HG03565 (cell line): ENCODE measurements at regions not wholly inside any gene's neighbourhood (a gene's known extent, or its start where the extent isn't known, plus 50 kb on each side); places are given as distances from the start of the nearest gene placed in this dataset.
"Not testable (repeated sequence)": the region's sequence is repeated elsewhere in the genome, so short reads cannot be mapped to it uniquely, and the experiment has no call there.

Experiments used
- ATAC-seq: cut with Tn5 transposase; IDR thresholded peaks from one replicate; pipeline ENCODE4 v1.9.1; 2021; ENCODE audit warnings: mild to moderate bottlenecking, moderate library complexity; ENCODE audit not compliant: unreplicated experiment

DNA sequence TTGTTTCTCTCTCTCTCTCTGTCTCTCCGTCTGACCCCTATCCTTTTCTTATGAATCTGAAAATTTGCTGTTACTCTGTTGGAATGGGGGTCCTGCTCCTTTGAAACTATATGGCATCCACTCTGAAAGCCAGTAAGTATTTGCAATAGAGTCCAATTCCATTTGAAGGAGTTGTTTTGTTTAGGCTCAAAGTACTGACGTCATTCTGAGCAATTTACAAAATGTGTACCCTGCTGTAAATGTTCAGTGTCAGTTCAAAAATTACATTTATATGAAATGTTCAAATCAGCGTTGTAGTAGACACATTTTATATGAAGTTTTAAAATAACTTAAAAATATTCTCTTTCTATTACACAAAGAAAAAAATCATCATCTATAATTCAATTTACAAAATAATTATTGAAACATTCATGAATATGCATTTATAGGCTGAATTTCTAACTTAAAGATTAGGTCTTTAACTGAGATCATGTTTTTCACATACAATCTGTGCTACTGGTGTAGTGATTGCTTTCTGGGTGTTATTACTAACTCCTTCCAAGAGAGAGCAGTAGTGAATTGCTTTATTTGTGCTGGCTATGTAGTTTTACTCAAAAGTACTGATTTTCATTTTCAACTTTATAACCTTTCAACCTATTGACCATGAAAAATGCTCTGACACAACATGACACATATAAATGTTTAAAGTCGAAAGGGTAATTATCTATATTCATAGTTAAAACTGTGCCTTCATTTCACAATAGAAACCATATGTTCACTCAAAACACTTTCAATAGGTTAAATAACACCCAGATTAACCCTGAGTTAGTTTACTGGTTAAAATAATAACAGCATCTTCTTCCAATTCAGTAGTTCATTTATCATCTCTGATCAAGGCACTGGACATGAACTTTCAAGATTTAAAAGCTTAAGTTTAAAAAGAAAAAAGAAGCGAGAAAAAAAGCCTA lies 253.1 kb upstream of the ADGRL4 start:
- peak; percentile 84 for ATAC-seq

GRCh38 chr1:79255421-79255820 lies 248.9 kb upstream of the ADGRL4 start:
- ATAC-seq: no peak

DNA sequence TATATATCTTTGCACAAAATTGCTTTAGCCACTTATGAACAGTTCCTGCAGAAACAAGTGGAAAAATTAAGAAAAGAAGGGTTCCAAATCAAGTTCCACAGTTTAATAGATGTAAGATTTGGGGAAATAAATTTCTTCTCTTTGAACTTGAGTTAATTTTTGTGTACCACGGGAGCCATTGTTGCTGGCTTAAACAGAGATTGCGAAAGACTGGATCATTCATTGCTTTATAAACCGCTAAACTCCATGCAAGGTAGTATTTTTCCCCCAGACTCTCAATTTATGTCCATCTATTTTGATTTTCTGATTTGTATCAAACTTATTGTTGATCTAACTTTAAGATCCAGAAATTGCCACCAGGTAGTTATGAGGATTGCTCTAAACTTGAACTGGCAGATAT lies 246.1 kb upstream of the ADGRL4 start:
- ATAC-seq: no peak

- ATAC-seq: no peak
Observed at GRCh38 chr1:79239840-79240239, 233.3 kb upstream of the ADGRL4 start.

DNA sequence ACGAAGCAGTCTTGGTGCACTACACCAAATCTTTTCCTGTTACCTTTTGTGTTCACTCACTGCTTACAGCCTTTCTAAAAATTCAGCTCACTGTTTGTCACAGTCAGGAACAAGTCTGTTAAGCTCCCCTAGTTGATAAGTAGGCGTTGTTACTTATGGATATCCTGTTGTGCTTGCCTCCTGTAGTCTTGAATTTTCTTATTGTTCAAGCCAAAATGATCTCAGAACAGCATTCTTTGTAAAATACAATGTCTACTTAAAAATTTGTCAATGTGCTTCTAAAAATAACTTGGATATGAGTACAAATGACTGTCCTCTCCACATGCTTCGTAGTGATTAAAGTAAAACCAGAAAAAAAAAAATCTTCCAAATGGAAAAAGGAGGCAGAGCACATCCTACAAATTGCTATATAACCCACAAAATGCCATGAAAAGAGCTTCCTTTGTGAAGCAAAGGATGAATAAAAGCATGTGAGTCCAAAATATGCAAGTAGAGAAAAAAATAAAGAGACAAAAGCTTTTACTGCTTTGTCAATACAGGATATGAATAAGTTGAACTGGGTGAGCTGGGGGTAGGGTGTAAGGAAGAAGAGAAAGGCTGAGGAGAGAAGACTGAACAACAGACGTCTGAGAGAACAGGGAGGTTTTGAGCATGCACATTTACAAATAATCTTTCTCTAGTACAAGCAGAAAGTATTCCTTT lies 228.9 kb upstream of the ADGRL4 start:
- ATAC-seq: no peak

GRCh38 chr1:79232818-79233217 lies 226.3 kb upstream of the ADGRL4 start:
- no peak for ATAC-seq

DNA sequence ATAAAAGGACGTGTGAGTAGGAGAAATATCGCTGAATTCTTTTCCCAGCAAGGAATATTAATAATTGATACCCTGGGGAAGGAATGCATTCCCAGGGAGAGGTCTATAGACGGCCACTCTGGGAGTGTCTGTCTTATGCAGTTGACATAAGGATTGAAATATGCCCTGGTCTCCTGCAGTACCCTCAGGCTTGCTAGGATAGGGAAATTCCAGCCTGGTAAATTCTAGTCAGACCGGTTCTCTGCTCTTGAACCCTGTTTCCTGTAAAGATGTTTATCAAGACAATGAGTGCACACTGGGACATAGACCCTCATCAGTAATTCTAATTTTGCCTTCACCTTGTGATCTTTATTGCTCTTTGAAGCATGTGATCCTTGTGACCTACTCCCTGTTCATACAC lies 224.2 kb upstream of the ADGRL4 start:
- not testable (repeated sequence) for ATAC-seq

DNA sequence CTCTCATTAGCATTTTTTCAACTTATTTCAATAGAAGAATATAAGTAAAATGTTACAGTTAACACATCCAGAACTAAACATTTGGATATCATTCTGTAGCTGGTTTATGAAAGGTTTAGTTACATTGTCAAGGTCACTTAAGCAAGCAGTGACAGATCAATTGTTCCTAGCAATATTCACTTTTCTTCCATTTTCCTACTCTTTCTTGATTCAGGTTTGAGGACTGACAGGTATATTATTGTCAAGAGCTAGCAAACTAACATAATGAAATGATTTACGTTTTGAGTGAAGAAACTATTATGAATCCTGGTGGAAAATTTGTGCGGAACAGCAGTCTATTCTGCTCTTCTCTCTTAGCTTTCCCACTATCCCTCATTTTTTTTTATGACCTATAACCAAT lies 220.4 kb upstream of the ADGRL4 start:
- ATAC-seq: no peak

DNA sequence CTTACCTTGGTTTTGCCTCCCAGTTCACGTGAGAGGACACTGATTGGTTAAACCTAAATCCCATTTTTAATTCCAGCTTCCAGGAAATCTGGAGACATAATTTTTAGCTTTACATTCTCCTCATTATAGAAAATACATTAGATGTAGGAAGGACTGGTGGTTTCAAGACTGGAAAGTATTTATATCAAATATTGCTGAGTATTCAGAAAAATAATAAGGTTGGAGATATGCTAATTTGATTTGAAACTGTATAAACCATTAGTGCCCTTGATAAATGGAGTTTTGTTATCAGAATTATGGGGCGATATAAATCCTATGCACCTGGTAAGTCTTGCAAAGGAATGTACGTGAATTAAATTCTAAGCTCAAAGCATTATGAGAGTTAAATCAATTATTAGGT lies 218.0 kb upstream of the ADGRL4 start:
- no peak for ATAC-seq

- no peak for ATAC-seq
Observed at GRCh38 chr1:79220509-79220908, 214.0 kb upstream of the ADGRL4 start.

GRCh38 chr1:79215311-79215710 lies 208.8 kb upstream of the ADGRL4 start:
- peak; percentile 42 for ATAC-seq

- no peak for ATAC-seq
Observed at GRCh38 chr1:79207786-79208185, 201.3 kb upstream of the ADGRL4 start.

- ATAC-seq: no peak
Observed at GRCh38 chr1:79207331-79207730, 200.8 kb upstream of the ADGRL4 start.

GRCh38 chr1:79204779-79205479 lies 198.4 kb upstream of the ADGRL4 start:
- ATAC-seq: no peak

GRCh38 chr1:79198832-79199231 lies 192.3 kb upstream of the ADGRL4 start:
- no peak for ATAC-seq

GRCh38 chr1:79197421-79197820 lies 190.9 kb upstream of the ADGRL4 start:
- no peak for ATAC-seq

GRCh38 chr1:79196211-79196610 lies 189.7 kb upstream of the ADGRL4 start:
- ATAC-seq: no peak

- peak; percentile 45 for ATAC-seq
Observed at GRCh38 chr1:79193211-79194079, 186.9 kb upstream of the ADGRL4 start.

GRCh38 chr1:79190074-79190473 lies 183.5 kb upstream of the ADGRL4 start:
- ATAC-seq: peak; percentile 37

GRCh38 chr1:79188337-79188736 lies 181.8 kb upstream of the ADGRL4 start:
- ATAC-seq: no peak

DNA sequence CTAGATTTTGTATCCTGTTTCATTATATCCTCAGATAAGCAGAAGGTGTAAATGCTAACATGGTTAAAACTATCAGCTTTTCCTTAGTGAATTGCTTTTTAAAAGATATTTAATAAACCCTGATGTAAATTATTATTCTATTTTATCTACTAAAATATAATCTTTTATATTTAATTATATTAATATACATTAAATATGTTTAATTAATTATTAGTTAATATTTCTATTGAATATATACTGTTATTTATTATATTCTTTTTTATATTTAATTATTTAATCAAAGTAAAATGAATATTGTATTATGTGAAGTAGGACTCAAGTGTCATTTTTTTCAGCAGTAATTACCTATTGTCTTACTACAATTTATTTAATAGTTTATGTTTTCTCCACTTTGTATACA lies 179.7 kb upstream of the ADGRL4 start:
- ATAC-seq: no peak
